Astrocyte of the cerebellum (primary cell): ENCODE measurements at regions not wholly inside any gene's neighbourhood (a gene's known extent, or its start where the extent isn't known, plus 50 kb on each side); places are given as distances from the start of the nearest gene placed in this dataset.

Experiments
- DNase-seq: peaks from one replicate; pipeline ENCODE4 v3.0.0-alpha.2; 2011; ENCODE audit warnings: low read depth
- H3K4me3 ChIP-seq: 2 replicates; pipeline ENCODE4 v1.5.1; 2011; ENCODE audit warnings: mild to moderate bottlenecking, low read depth, low read length, moderate library complexity
- CTCF ChIP-seq: IDR thresholded peaks from 2 replicates; pipeline ENCODE4 v1.5.1; 2012; ENCODE audit warnings: low read length, low read depth, moderate library complexity, mild to moderate bottlenecking; ENCODE audit errors: missing control alignments
- in situ Hi-C: cut with HindIII; loops from 2 replicates; pipeline ENCODE4 v1.10.0; 2017; ENCODE audit warnings: low sequenced_read_pairs

- no peak overlapping the region for H3K4me3 ChIP-seq
- in situ Hi-C loops: no loop called here
- TF ChIP-seq CTCF: no peak
- DNase-seq: no peak
Observed at GRCh38 chr5:68839019-68839552, 254.7 kb upstream of the SLC30A5 start.

GRCh38 chr5:68843624-68844364 lies 250.0 kb upstream of the SLC30A5 start:
- TF ChIP-seq CTCF: no peak
- in situ Hi-C loops: no loop called here
- DNase-seq: no peak
- no peak overlapping the region for H3K4me3 ChIP-seq

GRCh38 chr5:68845131-68845530 lies 248.7 kb upstream of the SLC30A5 start:
- in situ Hi-C loops: no loop called here
- no peak overlapping the region for H3K4me3 ChIP-seq
- no peak for DNase-seq
- TF ChIP-seq CTCF: no peak

- TF ChIP-seq CTCF: no peak
- in situ Hi-C loops: no loop called here
- no peak for DNase-seq
- no peak overlapping the region for H3K4me3 ChIP-seq
Observed at GRCh38 chr5:68846828-68847227, 247.0 kb upstream of the SLC30A5 start.

- in situ Hi-C loops: no loop called here
- TF ChIP-seq CTCF: no peak
- H3K4me3 ChIP-seq: no peak overlapping the region
- no peak for DNase-seq
Observed at GRCh38 chr5:68848091-68848490, 245.7 kb upstream of the SLC30A5 start.

GRCh38 chr5:68849103-68849502 lies 244.7 kb upstream of the SLC30A5 start:
- H3K4me3 ChIP-seq: no peak overlapping the region
- TF ChIP-seq CTCF: no peak
- in situ Hi-C loops: no loop called here
- DNase-seq: no peak
